Adipocyte (in vitro differentiated cells): ENCODE measurements at regions not wholly inside any gene's neighbourhood (a gene's known extent, or its start where the extent isn't known, plus 50 kb on each side); places are given as distances from the start of the nearest gene placed in this dataset.
"Not testable (repeated sequence)": the region's sequence is repeated elsewhere in the genome, so short reads cannot be mapped to it uniquely, and the experiment has no call there.

Experiments
- DNase-seq: peaks from one replicate; pipeline ENCODE4 v3.0.0-alpha.2; 2015; ENCODE audit warnings: low read depth
- H3K27me3 ChIP-seq: replicated peaks from 2 replicates; pipeline ENCODE4 v1.7.0; 2013; ENCODE audit warnings: mild to moderate bottlenecking, low read length, moderate library complexity; ENCODE audit not compliant: control insufficient read depth, insufficient read depth
- H3K36me3 ChIP-seq: 2 replicates; pipeline ENCODE4 v1.7.0; 2013; ENCODE audit warnings: low read length, mild to moderate bottlenecking, moderate library complexity; ENCODE audit not compliant: control insufficient read depth, insufficient read depth, severe bottlenecking
- H3K4me1 ChIP-seq: 2 replicates; pipeline ENCODE4 v1.7.0; 2013; ENCODE audit warnings: mild to moderate bottlenecking, low read length, moderate library complexity; ENCODE audit not compliant: control insufficient read depth, insufficient read depth
- H3K4me3 ChIP-seq: 2 replicates; pipeline ENCODE4 v1.7.0; 2013; ENCODE audit warnings: mild to moderate bottlenecking, low read length, moderate library complexity
- H3K9ac ChIP-seq: 2 replicates; pipeline ENCODE4 v1.7.0; 2013; ENCODE audit warnings: mild to moderate bottlenecking, low read length, moderate library complexity
- H3K9me3 ChIP-seq: 2 replicates; pipeline ENCODE4 v1.7.0; 2013; ENCODE audit warnings: mild to moderate bottlenecking, low read length, moderate library complexity; ENCODE audit not compliant: control insufficient read depth

DNA sequence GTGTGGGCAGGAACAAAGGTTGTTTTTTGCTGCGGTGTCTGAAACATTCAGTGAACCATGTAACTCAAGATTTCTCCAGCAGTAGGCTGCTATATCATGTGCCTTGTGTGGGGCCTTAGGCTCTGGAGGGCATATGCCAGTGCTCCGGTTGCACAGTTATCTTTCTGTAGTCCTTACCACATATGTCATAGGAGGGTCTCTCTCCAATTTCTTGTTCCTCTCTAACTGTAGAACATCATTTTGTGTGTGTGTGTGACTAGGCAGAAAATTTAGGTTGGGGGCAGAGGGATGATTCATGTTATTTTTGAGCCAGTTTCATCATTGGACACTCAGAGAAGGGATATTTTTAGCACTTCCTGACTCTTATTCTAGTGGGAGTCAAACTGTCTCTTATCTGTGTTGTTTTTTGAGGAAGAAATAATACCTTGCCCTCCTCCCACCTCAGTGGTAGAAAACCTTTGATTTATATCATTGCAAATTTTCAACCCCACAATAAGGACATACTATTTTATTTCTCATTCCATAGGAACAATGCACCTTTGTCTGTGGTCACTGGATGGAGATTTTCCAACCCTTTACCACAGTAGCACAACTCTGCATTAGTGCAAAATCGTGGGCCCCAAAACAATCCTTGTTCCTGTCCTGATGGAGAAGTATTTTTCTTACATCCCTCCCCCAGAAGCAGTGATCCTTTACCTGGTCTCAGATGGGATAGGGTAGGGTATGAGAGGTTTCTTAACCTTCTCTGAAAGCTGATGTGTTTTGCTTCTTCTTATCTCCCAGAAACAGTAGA lies 113.9 kb downstream of the CCDC74A start:
- DNase-seq, result peak; percentile 38
- peak overlapping the region; percentile 46 for H3K4me3 ChIP-seq
- H3K4me1 ChIP-seq, result peaks cover 14% of the 10 kb centered on the region

DNA sequence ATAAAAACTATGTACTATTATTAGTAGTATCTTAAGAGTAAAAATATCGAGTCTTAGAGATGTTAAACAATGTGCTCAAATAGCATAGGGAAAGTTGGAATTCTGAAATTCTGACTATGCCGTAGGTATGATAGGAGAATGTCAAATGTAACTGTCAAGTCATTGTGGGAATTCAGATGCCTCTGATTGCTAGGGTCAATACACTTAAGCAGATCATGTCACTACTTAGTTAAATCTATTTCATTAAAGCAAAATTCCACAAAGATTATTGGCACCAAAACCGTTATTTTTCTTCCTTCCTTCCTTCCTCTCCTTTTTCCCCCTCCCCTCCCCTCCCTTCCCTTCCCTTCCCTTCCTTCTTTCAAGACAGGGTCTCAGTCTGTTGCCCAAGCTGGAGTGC lies 115.5 kb downstream of the CCDC74A start:
- H3K4me3 ChIP-seq, DNase-seq, H3K27me3 ChIP-seq, H3K9me3 ChIP-seq, H3K36me3 ChIP-seq, H3K9ac ChIP-seq: not testable (repeated sequence)
- peaks cover 14% of the 10 kb centered on the region for H3K4me1 ChIP-seq

More for the DNA sequence above, 113.9 kb downstream of the CCDC74A start:
- Histone ChIP-seq H3K27me3 (no peaks in the 10 kb centered on the region), H3K9ac (peak overlapping the region; percentile 51), H3K9me3 (no peaks in the 10 kb centered on the region), H3K36me3 (no peaks in the 10 kb centered on the region)

DNA sequence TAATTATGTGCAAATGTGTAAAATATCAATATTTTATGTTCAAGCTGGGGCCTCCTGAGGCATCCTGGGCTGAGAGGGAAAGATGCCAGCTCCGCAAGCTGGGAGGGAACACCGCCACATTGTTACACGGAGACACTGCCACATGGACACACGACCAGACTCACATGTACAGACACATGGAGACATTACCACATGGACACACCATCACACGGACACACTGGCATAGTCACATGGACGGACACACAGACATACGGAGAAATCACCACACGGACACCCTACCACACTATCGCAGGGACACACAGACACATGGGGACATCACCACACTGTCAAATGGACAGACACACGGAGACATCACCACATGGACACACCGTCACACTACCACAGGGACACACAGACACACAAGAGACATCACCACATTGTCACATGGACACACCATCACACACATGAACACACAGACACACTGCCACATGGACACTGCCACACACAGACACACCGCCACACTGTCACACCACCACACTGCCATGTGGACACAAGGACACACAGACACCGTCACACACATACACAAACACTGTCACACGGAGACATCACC lies 117.6 kb downstream of the CCDC74A start:
- DNase-seq, result no peak
- H3K9ac ChIP-seq, result no peak overlapping the region
- H3K9me3 ChIP-seq, result no peaks in the 10 kb centered on the region
- no peak overlapping the region for H3K4me3 ChIP-seq
- H3K27me3 ChIP-seq, result no peaks in the 10 kb centered on the region
- H3K36me3 ChIP-seq, result no peaks in the 10 kb centered on the region
- H3K4me1 ChIP-seq, result peaks cover 14% of the 10 kb centered on the region

DNA sequence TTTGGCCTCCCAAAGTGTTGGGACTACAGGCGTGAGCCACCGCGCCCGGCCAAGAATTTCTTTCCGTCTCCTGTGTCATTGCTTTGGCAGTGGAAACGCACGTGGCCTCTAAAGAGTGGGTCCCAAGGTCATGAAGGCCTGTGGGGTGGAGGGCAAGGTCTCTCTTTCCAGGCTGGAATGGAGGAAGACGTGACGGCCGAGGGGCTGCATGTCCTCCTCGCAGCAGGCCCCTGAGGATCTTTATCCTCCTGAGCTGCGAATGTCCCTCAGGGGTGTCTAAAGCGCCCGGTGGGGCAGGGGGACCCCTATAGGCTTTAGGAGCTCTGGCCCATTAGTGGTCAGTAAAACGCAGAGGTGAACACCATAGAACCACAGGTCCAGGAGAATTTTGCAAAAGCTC lies 118.5 kb downstream of the CCDC74A start:
- not testable (repeated sequence) for H3K4me1 ChIP-seq

DNA sequence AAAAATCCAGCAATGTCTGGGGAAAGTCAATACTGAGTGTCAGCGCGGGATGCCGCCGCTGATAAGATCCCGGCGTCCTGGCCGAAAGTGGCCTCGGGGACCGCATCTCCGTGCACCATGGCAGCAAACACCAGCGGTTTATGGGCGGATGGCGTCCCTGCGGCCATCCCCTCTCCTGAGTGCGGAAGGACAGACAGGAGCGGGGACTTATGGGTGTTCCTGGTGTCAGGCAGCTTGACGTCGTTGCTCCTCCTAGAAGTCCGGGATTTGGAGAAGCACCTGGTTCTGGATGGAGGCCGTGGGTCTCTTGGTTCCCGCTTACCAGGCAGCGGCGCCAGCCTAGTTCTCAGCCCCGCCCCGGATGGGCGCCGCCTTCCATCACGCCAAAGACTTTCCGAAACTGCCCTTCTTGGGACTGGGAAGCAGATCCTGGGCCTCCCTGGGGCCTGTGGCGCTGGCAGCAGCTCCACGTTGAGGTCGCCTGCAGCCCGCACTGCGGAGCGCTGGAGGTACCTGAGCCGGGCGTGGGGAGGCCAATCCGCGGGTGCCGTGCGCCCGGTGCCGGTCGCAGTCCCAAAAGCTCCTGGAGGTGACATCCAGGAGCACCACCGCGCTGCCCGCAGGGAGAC lies 119.1 kb downstream of the CCDC74A start:
- no peak for DNase-seq
- Histone ChIP-seq H3K4me3 (peak overlapping the region; percentile 68), H3K9me3 (no peaks in the 10 kb centered on the region), H3K9ac (no peak overlapping the region), H3K36me3 (no peaks in the 10 kb centered on the region), H3K4me1 (peaks cover 3% of the 10 kb centered on the region), H3K27me3 (no peaks in the 10 kb centered on the region)

More for the DNA sequence above, 118.5 kb downstream of the CCDC74A start:
- H3K9ac ChIP-seq, H3K36me3 ChIP-seq, H3K27me3 ChIP-seq, DNase-seq, H3K9me3 ChIP-seq, H3K4me3 ChIP-seq: not testable (repeated sequence)

DNA sequence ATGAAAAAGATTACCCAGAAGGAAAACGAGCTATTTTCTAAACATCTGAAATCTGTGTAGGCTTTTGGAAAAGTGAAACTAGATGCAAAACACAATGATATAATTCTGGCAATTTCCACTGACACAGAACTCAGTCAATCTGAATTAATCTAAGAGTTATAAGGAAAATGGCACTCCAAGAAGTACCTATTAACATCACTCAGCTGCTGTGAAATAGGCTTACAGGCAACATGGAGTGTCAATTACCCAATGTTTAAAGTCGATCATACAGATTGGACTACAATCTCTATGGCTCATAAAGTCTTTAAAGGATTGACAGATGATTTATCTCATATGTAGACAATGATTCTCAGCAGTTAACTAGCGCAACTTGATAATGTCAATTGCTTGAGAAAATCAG lies 120.9 kb downstream of the CCDC74A start:
- not testable (repeated sequence) for H3K4me1 ChIP-seq, H3K4me3 ChIP-seq, H3K36me3 ChIP-seq, H3K9ac ChIP-seq, H3K9me3 ChIP-seq, H3K27me3 ChIP-seq, DNase-seq

DNA sequence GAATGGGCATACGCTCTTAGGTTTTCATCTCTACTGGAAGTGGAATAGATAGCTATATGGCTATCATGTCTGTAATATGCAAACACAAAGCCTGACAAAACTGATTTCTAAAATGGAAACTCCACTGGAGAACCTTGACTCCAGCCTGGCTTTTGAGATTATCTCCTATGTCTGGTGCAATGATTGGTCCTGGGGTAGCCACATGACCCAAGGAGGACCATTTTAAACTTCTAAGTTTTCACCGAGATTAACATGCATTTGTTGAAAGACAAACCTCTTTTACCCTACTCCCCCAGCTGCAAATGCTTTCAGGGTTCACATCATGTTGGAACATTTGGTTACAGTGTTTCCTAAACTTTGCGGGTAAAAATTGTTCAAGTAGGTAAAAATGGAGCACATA lies 124.6 kb downstream of the CCDC74A start:
- not testable (repeated sequence) for H3K4me1 ChIP-seq, DNase-seq, H3K9ac ChIP-seq, H3K9me3 ChIP-seq, H3K36me3 ChIP-seq, H3K27me3 ChIP-seq, H3K4me3 ChIP-seq

DNA sequence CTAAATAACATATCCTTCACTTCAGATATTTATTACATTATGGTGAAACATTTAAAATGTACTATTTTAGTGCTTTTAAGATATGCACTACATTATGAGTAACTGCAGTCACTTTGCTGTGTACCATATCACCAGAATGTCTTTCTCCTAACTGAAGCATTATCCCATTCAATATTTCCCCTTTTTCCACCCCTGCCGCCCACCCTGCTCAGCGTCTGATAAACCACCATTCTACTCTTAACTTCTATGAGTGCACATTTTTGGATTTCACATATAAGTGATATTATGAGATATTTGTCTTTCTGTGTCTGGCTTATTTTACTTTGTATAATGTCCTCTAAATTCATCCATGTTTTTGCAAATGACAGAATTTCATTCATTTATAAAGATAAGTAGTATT lies 126.4 kb downstream of the CCDC74A start:
- not testable (repeated sequence) for DNase-seq, H3K27me3 ChIP-seq, H3K4me3 ChIP-seq, H3K4me1 ChIP-seq, H3K36me3 ChIP-seq, H3K9me3 ChIP-seq, H3K9ac ChIP-seq

DNA sequence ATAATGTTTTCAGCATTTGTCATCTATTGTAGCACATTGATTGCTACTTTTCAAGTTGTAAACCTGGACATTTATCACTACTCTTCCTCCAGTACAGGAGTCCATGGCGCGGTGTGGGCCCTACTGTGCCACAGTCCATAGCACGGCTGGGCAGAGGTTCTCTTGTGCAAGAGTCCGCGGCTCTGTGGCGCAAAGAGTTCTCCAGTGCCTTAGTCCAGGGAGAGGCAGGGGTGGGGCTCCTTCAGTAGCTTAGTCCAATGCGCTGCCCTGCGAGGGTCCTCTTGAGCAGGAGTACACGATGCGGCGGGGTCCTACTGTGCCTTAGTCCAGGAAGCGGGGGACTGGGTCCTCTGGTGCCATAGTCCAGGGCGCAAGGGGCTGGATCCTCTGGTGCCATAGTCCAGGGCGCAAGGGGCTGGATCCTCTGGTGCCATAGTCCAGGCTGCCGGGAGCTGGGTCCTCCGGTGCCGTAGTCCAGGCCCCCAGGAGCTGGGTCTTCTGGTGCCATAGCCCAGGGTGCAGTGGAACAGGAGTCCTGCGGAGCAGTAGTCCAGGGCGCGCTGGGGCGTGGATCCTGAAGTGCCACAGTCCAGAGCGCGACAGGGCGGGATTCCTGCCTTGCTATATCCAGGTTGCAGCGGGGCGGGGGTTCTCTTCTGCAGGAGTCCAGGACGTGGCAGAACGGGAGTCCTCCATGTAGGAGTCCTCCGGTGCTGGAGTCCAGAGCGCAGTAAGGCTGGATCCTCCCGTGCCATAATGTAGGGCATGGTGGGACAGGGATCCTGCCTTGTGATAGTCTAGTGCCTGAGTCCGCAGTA lies 129.3 kb downstream of the CCDC74A start:
- no peaks in the 10 kb centered on the region for H3K9me3 ChIP-seq
- no peaks in the 10 kb centered on the region for H3K4me1 ChIP-seq
- H3K4me3 ChIP-seq, result no peak overlapping the region
- no peak overlapping the region for H3K9ac ChIP-seq
- H3K27me3 ChIP-seq, result peaks cover 6% of the 10 kb centered on the region
- DNase-seq, result no peak
- H3K36me3 ChIP-seq, result no peaks in the 10 kb centered on the region

DNA sequence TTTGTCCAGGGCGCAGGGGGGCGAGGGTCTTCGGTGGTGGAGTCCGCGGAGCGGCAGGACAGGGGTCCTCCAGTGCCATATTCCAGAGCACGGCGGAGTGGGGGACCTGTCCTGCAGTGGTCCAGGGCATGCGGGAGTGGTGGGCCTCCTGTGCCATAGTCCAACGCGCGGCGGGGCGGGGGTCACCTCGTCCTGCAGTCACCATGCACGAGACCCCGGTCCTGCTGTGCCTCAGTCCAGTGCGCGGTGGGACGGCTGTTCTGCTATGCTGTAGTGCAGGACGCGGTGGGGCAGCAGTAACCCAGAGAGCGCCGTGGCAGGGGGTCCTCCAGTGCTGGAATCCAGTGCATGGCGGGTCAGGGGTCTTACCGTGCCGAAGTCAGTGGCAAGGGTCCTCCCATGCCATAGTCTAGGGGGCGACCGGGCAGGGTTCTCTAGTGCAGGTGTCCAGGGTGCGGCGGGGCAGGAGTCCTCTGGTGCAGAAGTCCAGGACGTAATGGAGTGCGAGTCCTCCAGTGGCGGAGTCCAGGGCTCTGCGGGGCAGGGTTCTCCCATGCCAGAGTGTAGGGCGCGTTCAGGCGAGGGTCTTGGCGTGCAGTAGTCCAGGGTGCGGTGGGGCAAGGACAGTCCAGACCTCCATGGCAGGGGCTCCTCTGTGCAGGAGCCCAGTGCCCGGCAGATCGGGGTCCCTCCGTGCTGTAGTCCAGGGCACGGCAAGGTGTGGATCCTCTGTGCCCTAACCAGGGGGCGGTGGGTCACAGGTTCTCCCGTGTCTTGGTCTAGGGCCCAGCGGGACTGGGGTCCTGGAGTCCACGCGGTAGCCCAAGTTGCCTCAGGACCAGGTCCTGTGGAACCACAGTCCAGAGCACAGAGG lies 130.4 kb downstream of the CCDC74A start:
- no peak overlapping the region for H3K9ac ChIP-seq
- H3K27me3 ChIP-seq, result peaks cover 6% of the 10 kb centered on the region
- DNase-seq, result no peak
- no peaks in the 10 kb centered on the region for H3K36me3 ChIP-seq
- H3K4me1 ChIP-seq, result no peaks in the 10 kb centered on the region
- H3K4me3 ChIP-seq, result no peak overlapping the region
- H3K9me3 ChIP-seq, result no peaks in the 10 kb centered on the region
